NCI-H82 treated with DMSO at 0.1 percent for 48 hours (cell line): ENCODE measurements at regions not wholly inside any gene's neighbourhood (a gene's known extent, or its start where the extent isn't known, plus 50 kb on each side); places are given as distances from the start of the nearest gene placed in this dataset.
"Not testable (repeated sequence)": the region's sequence is repeated elsewhere in the genome, so short reads cannot be mapped to it uniquely, and the experiment has no call there.

Source experiments
- DNase-seq: peaks from one replicate; lab custom pipeline; 2025; ENCODE audit not compliant: unreplicated experiment; lab: John Stamatoyannopoulos, UW

DNA sequence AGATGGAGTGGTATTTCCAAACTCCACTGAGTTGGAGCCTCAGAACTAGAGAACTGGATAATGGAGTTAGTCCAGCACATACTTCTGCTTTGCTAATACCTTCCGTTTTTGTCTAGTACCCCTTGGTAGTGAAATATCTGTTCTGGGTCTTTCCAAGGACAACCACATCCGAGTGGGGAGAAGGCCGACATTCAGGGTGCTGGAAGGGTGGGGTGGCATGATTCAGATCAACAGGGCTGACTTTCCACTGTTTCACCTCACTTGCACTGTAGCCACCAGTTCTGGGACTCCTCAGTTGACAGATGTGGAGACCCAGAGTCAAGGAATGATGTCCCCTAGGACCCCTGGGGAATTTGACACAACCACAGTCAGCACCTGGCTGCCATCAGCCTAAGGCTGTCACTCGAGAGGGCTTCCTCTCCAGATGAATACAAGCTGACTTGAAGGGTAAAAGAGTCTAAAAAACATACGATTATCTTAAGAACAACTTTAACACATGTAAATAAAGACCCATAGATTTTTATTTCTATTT lies 84.8 kb upstream of the HNF1B start:
- no peak for DNase-seq

DNA sequence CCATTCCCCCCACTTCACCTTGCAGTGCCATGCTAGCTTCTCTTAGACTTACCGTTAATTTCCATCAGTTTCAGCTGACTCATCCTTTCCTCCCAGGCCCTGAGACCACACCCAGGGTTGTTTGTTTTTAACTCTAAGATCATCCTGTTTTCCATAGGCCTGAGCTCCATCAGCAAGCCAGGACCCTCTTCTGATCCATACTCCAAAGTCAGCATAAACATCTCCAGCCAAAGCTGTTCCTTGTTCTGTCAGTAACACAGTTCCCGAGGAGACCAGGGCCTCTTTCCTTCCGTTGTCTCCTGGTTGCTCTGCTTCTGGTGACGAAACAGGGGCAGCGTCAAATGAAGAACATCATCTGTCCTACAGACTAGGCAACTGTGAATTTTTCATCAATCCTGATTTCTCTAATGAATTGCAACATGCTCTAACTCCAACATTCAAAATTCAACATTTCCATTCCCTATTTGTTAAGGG lies 83.8 kb upstream of the HNF1B start:
- no peak for DNase-seq

GRCh38 chr17:37827905-37828650 lies 83.2 kb upstream of the HNF1B start:
- no peak for DNase-seq

GRCh38 chr17:37826497-37827430 lies 81.9 kb upstream of the HNF1B start:
- DNase-seq, result no peak

GRCh38 chr17:37825851-37826250 lies 81.0 kb upstream of the HNF1B start:
- no peak for DNase-seq

DNA sequence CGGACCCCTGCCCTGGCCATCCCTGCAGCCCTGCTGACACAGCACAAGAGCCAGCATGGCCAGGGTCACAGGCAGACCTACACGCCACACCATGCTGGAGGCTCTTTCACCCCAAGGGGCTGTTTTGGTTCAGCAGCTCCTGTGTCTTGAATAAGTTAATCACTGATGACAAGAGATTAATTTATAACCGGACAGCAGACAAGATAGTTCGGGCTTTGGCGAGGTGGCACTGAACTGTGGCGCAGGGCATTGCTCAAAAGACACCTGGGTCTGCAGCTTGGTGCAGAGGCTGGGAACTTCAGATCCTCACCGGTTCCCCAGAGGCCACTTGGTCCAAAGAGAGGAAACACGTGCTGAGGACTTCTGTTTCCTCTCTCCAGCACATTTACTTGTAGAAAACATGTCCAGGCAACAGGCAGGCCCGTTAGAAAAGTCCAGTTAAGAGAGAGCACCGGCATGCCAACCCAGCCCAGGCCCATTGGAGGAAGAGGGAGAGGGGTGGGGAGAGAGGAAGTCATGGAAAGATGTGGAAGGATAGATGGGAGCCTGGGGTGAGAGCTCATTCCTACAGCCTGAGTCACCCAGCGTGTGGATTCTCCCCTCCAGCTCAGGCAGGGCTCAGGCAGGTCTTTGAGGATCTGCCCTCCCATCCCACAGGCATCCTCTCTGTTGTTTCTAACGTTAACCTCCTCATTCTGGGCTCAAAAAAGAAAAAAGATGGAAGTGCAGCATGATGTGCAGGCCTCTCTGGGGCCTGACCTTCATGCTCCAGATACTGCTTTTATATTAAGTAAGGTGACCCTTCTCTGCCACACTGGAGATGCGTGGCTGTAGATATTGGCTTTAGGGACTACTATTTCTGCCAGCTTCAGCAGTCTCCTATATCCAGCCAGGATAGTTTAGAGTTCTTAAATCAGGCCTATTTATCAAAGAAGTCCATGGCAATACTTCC lies 80.0 kb upstream of the HNF1B start:
- no peak for DNase-seq

- DNase-seq, result no peak
Observed at GRCh38 chr17:37823996-37824395, 79.1 kb upstream of the HNF1B start.

GRCh38 chr17:37820995-37821713 lies 76.3 kb upstream of the HNF1B start:
- no peak for DNase-seq

DNA sequence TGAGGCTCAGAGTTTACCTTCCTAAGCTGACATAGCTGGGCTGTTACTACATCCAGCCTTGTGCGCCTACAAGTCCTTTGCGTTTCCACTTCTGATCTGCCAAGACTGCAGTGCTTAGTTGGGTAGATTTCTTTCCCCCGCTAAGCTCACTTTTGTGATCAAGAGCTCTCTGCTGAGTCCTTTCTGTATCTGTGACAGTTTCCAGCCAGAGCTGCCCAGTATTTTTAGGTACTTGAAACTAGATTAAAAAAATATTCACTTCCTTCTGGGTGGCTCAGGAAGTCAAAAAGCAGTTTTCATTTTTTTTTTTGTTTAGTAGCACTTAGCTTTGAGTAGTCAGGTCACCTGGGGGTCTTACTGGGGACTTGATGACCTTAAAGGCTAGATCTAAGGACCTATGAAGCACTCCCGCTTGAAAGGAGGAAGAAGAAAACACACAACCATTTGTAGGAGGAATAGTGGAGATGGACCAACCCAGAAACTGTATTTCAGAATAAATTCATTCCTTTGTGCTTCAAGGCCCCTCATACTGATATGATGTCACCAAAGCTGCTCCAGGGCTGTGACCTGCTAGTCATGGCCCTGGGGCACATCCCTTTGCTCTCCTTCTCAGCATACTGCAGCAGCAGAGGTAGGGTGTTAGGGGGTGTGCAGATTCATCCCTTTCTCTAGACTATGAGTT lies 75.6 kb upstream of the HNF1B start:
- no peak for DNase-seq

DNA sequence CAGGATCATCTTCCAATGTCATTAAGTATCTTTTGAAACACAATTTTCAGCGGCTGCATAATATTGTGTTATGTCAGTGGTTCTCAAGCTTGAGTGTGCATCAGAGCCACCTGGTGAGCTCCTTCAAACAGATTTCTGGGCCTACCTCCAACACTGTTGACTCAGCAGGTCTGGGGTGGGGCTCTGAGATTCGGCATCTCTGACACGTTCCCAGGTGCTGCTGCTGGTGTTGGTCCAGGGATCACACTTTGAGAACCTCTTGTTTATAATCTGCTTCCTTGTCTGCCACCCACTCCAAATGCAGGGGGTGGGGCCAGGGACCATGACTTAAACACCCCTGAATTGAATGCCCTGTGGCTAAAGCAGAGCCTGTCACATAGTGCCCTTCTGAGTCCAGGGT lies 73.8 kb upstream of the HNF1B start:
- no peak for DNase-seq

- no peak for DNase-seq
Observed at GRCh38 chr17:37816950-37817349, 72.1 kb upstream of the HNF1B start.

DNA sequence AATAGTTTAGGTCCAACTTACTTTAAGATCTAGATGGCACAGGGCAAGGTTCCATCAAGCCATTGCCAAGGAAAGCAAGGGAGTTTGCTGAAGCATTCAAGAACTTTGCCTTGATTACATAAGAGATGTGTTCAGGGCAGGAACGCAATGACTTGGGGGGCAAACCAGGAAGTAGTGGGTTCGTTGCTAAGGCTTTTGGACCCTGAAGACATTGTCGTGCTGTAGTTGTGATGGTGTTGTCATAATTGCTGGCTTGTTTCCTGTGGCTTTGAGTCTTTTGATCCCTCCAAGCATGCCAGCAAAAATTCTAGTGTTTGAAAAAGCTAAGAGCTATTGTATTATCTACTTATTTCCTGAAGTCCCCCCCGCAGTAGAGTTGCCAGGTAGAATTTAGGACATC lies 70.7 kb upstream of the HNF1B start:
- no peak for DNase-seq

DNA sequence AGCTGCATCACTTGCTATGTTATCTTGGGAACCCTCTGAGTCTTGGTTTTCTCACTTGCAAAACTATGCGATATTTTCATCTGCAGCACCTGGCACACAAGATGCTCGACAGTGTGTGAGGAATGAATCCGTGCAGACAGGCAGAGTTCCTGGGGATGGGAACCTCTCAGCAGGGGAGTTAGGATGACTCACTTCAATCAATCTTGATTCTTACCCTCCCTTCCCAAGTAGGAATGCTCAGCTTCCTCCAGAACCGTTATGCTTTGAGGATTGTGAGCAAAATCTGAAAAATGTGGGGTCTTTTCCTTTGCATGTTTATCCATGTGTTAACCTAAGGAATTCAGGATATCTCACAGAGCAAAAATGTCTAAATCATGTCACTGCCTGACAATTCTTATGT lies 68.9 kb upstream of the HNF1B start:
- no peak for DNase-seq

DNA sequence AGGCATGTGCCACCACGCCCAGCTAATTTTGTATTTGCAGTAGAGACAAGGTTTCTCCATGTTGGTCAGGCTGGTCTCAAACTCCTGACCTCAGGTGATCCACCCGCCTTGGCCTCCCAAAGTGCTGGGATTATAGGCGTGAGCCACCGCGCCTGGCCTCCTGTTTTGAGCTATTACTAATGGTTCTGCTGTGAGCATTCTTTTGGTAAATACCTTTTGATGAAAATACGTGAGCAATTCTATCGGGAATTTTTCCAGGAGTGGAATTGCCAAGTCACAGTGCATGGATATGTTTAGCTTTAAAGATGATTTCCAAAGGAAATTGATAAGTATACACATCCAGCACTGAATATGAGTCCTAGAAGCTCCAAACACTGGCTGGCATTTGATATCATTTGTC lies 64.0 kb upstream of the HNF1B start:
- DNase-seq, result not testable (repeated sequence)

DNA sequence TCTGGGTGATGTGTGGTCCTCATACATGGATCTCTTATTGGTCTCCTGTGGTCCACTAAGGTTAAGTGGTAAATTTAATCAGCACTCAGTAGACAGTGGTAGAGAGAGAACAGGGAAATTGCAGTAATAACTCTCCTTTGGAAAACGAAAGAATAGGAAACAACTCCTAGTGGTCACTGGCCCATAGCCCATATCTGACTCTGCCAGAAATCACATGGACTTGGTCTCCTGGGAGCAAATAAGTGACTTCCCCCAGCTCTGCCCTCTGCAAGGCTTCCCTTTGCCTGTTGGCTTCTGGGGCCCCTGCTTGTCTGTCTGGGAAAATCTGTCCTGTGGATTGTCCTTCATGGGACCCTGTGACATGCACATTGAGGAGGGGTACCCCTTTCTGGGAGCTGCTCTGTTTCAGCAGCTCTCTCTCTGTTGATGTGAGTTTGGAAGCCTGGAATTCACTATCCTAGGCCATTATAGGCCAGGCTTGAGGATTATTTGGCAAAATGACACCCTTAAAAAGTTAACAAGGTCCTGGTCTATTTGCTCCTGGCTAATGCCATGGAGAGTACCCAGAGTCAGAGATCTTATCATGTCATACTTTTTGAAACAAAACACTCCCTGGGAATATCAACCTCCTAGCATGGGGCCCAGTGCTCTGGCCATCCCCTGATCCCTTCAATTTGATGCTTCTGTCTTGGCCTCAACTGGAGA lies 58.0 kb upstream of the HNF1B start:
- no peak for DNase-seq

DNA sequence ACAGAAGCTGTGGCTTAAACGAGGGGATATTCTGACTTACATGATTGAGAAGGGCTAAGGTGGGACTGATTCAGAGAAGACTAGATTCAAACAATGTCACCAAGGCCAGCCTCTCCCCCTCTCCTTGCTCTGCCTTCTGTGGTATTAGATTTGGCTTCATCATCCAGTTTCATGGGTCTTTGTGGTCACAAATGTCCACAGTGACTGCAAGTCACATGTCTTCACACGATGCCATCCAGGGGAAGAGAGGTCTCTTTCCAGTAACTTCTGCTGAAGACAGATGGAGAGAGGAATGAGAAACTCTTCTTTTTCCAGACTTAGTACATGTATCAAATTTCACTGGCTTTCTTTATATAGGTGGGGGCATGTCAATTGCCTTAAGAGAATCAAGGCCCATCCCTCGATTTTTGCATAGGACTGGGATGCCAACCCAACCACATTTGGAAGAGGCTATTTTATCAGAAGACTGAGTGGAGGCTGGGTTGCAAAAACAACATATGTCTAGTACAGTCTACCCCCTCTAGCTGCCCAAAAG lies 57.3 kb upstream of the HNF1B start:
- no peak for DNase-seq

DNA sequence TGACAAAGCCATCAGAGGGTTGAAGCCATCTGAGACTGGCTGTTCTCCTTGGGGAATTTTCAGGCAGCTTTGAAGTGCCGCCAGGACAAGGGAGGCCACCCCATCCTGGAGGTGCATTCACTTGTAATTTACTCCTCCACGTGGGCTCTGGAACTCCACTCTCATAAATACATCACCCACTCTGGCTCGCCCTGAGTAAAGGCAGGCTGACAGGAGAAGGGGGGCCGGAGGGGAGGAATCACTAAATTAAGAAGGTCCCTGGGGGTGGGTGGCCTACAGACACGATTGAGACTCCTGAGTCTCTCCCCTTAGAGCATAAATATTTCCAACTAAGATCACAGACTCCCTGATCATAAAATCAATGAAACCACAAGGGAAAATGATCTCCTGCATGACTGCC lies 56.3 kb upstream of the HNF1B start:
- DNase-seq, result no peak

- no peak for DNase-seq
Observed at GRCh38 chr17:37797206-37797605, 52.3 kb upstream of the HNF1B start.

DNA sequence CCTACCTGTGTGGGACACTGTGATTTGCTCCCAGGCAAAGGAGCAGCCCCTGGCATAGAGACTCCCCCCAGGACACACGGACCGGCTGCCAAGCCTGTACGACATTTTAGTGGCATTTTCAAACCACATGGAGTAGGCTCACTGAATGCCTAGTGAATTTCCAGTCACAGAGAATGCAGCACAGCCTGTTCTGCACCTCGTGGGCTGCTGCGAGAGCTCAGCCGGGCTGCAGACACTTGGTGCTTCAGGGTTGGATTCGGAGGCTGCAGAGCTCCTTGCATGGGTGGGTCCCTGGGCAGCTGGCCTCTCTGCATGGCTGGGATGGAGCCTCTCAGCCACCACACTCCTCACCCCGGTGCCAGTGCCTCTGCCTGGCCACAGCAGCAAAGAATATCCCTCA lies 51.2 kb upstream of the HNF1B start:
- no peak for DNase-seq
